ENCODE measurements at regions not wholly inside any gene's neighbourhood (a gene's known extent, or its start where the extent isn't known, plus 50 kb on each side); places are given as distances from the start of the nearest gene placed in this dataset.

DNA sequence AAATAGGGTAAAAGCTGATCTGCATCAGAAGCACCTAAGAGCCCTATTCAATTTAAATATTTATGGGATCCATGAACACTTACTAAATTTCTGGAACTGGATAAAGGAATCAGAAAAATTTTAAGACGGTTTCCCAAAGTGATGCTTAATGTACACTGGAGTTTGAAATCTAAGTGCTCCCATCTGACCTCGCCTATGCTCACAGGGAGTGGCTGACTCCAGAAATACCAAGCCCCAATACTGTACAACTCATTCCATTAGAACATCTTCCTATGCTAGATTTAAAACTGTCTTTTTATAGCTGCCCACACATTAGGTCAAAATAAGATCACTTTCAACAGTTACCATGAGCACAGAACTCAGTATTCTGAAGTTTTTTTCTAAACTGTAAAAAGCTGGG is 1214.6 kb downstream of the CDH11 start:
- DNase-seq (ENCODE audit: low read depth) = no peak
- TF ChIP-seq CTCF (IDR thresholded peaks at IDR 0.05; ENCODE audit: insufficient read depth, low read length, severe bottlenecking) = no peak
- H3K4me3 ChIP-seq (ENCODE audit: low read depth, low read length) = no peak overlapping the region
- H3K27me3 ChIP-seq (ENCODE audit: control insufficient read depth, insufficient read depth, low read length) = no peaks in the 10 kb centered on the region
- FAIRE-seq = no peak
- no peaks in the 10 kb centered on the region for H3K36me3 ChIP-seq (ENCODE audit: control insufficient read depth, insufficient read depth, low read length)

GRCh38 chr16:63904930-63905329 is 1216.9 kb downstream of the CDH11 start:
- FAIRE-seq (no peak), DNase-seq (ENCODE audit: low read depth) (no peak)
- no peak for TF ChIP-seq CTCF (IDR thresholded peaks at IDR 0.05; ENCODE audit: insufficient read depth, low read length, severe bottlenecking)
- Histone ChIP-seq H3K36me3 (ENCODE audit: control insufficient read depth, insufficient read depth, low read length) (no peaks in the 10 kb centered on the region), H3K27me3 (ENCODE audit: control insufficient read depth, insufficient read depth, low read length) (no peaks in the 10 kb centered on the region), H3K4me3 (ENCODE audit: low read depth, low read length) (no peak overlapping the region)

GRCh38 chr16:63904182-63904581 is 1217.7 kb downstream of the CDH11 start:
- H3K36me3 ChIP-seq (ENCODE audit: control insufficient read depth, insufficient read depth, low read length) = no peaks in the 10 kb centered on the region
- no peak for DNase-seq (ENCODE audit: low read depth)
- H3K27me3 ChIP-seq (ENCODE audit: control insufficient read depth, insufficient read depth, low read length) = no peaks in the 10 kb centered on the region
- no peak for FAIRE-seq
- H3K4me3 ChIP-seq (ENCODE audit: low read depth, low read length) = no peak overlapping the region
- TF ChIP-seq CTCF (IDR thresholded peaks at IDR 0.05; ENCODE audit: insufficient read depth, low read length, severe bottlenecking) = no peak

DNA sequence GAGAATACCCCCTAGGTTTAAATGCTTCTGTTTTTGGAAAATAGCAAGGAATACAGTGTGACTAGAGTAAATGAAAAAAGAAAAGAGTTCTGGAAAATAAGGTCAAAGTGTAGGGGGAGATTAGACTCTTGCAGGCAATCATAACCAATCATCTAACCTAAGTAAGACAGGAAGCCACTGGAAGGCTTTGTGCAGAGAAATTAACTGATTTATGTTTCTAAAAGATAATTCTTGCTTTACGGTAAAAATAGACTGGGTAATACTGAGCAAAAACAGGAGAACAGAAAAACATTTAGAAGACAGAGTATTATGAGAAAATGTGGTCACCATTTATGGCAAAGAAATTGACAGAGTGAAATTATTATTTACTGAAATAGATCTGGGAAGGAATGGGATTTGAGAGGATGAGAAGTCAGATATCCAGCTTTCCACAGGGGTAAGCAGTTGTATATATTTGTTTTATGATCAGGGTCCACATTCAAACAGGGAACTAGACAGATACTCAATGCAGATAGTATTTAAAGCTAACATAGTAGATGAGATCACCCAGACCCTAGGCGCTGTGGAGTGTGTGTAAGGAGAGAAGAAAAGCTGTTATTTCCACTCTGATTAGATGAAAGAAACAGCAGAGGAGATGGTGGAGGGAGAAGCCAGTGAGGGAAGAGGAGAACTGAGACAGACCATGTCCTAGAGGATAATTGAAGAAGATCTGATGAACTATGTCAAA is 1225.3 kb downstream of the CDH11 start:
- Histone ChIP-seq H3K27me3 (ENCODE audit: control insufficient read depth, insufficient read depth, low read length) (no peaks in the 10 kb centered on the region), H3K36me3 (ENCODE audit: control insufficient read depth, insufficient read depth, low read length) (no peaks in the 10 kb centered on the region), H3K4me3 (ENCODE audit: low read depth, low read length) (no peak overlapping the region)
- FAIRE-seq = no peak
- DNase-seq (ENCODE audit: low read depth) = no peak
- TF ChIP-seq CTCF (IDR thresholded peaks at IDR 0.05; ENCODE audit: insufficient read depth, low read length, severe bottlenecking) = no peak

- DNase-seq (ENCODE audit: low read depth) = no peak
- no peaks in the 10 kb centered on the region for H3K36me3 ChIP-seq (ENCODE audit: control insufficient read depth, insufficient read depth, low read length)
- H3K4me3 ChIP-seq (ENCODE audit: low read depth, low read length) = no peak overlapping the region
- TF ChIP-seq CTCF (IDR thresholded peaks at IDR 0.05; ENCODE audit: insufficient read depth, low read length, severe bottlenecking) = no peak
- H3K27me3 ChIP-seq (ENCODE audit: control insufficient read depth, insufficient read depth, low read length) = no peaks in the 10 kb centered on the region
- FAIRE-seq = no peak
Measured at GRCh38 chr16:63890723-63891122, 1231.1 kb downstream of the CDH11 start.

GRCh38 chr16:63890081-63890480 is 1231.8 kb downstream of the CDH11 start:
- no peaks in the 10 kb centered on the region for H3K36me3 ChIP-seq (ENCODE audit: control insufficient read depth, insufficient read depth, low read length)
- no peak for TF ChIP-seq CTCF (IDR thresholded peaks at IDR 0.05; ENCODE audit: insufficient read depth, low read length, severe bottlenecking)
- H3K27me3 ChIP-seq (ENCODE audit: control insufficient read depth, insufficient read depth, low read length) = no peaks in the 10 kb centered on the region
- peak; percentile 70 for DNase-seq (ENCODE audit: low read depth)
- FAIRE-seq = no peak
- no peak overlapping the region for H3K4me3 ChIP-seq (ENCODE audit: low read depth, low read length)

Data from bronchial epithelial cell (primary cell).